WTC11 (cell line): ENCODE measurements at regions not wholly inside any gene's neighbourhood (a gene's known extent, or its start where the extent isn't known, plus 50 kb on each side); places are given as distances from the start of the nearest gene placed in this dataset.

ENCODE experiments used
- ATF2 ChIP-seq: sonication (generic); formaldehyde crosslinking; IDR thresholded peaks from 2 replicates; pipeline ENCODE4 v1.8.1; 2022; ENCODE audit warnings: low read depth, missing genetic modification reagents, borderline replicate concordance
- CTCF ChIP-seq: fragments of 200-600 bp; IDR thresholded peaks from 2 replicates; pipeline ENCODE4 v1.8.0; 2022; ENCODE audit warnings: antibody characterized with exemption
- E2F1 ChIP-seq: sonication (generic); formaldehyde crosslinking; IDR thresholded peaks from 2 replicates; pipeline ENCODE4 v1.8.0; 2022; ENCODE audit warnings: mild to moderate bottlenecking, missing genetic modification reagents
- ETV6 ChIP-seq: sonication (generic); formaldehyde crosslinking; IDR thresholded peaks from 2 replicates; pipeline ENCODE4 v1.8.1; 2022; ENCODE audit warnings: mild to moderate bottlenecking, missing genetic modification reagents
- JUN ChIP-seq: sonication (generic); formaldehyde crosslinking; IDR thresholded peaks from 2 replicates; pipeline ENCODE4 v1.8.0; 2023; ENCODE audit warnings: mild to moderate bottlenecking, missing genetic modification reagents
- MAX ChIP-seq: sonication (generic); formaldehyde crosslinking; IDR thresholded peaks from 2 replicates; pipeline ENCODE4 v1.8.0; 2022; ENCODE audit warnings: mild to moderate bottlenecking, missing genetic modification reagents
- SP1 ChIP-seq: sonication (generic); formaldehyde crosslinking; conservative IDR thresholded peaks from 2 replicates; pipeline ENCODE4 v1.8.1; 2022; ENCODE audit warnings: missing genetic modification reagents
- TP53 ChIP-seq: sonication (generic); formaldehyde crosslinking; IDR thresholded peaks from 2 replicates; pipeline ENCODE4 v1.8.1; 2023; ENCODE audit warnings: mild to moderate bottlenecking, missing genetic modification reagents
- ZNF232 ChIP-seq: sonication (generic); formaldehyde crosslinking; IDR thresholded peaks from 2 replicates; pipeline ENCODE4 v1.8.0; 2022; ENCODE audit warnings: mild to moderate bottlenecking, missing genetic modification reagents
- ZNF423 ChIP-seq: fragments of 250-450 bp; sonication (Bioruptor Pico); IDR thresholded peaks from 2 replicates; pipeline ENCODE4 v2.1.2; 2022; ENCODE audit warnings: mild to moderate bottlenecking, moderate library complexity

- TF ChIP-seq SP1 (no peak), ATF2 (no peak), E2F1 (CRISPR knock-in tag) (no peak), ETV6 (CRISPR knock-in tag) (no peak), CTCF (no peak), TP53 (CRISPR knock-in tag) (no peak), ZNF423 (CRISPR knock-in tag) (no peak), JUN (CRISPR knock-in tag) (no peak), ZNF232 (CRISPR knock-in tag) (no peak), MAX (CRISPR knock-in tag) (no peak)
These were observed 182.5 kb downstream of the KCNRG start for GRCh38 chr13:50197705-50198104.
